HEK293 (cell line): ENCODE measurements at regions not wholly inside any gene's neighbourhood (a gene's known extent, or its start where the extent isn't known, plus 50 kb on each side); places are given as distances from the start of the nearest gene placed in this dataset.
"Not testable (repeated sequence)": the region's sequence is repeated elsewhere in the genome, so short reads cannot be mapped to it uniquely, and the experiment has no call there.

Experiments used
- CTCF ChIA-PET: fragments of 350-600 bp; formaldehyde crosslinking; extraction: SDS; loops from one replicate; lab custom pipeline; 2021; ENCODE audit warnings: antibody characterized with exemption; lab: Yijun Ruan, JAX
- POLR2A ChIA-PET: fragments of 300-600 bp; formaldehyde crosslinking; extraction: SDS; loops from one replicate; lab custom pipeline; 2020; ENCODE audit warnings: antibody characterized with exemption, inconsistent platforms; lab: Yijun Ruan, JAX
- H3K27ac ChIP-seq: fragments of 200-500 bp; sonication (Bioruptor generic); 2 replicates; pipeline ENCODE4 v1.5.1; 2014; ENCODE audit warnings: low read depth, low read length, control low read depth, inconsistent platforms; ENCODE audit errors: extremely low read depth
- H3K36me3 ChIP-seq, 2 experiments: fragments of 200-500 bp in 1 of 2; sonication (Bioruptor generic) in 1 of 2; 1 replicate in 1 of 2; 2 replicates in 1 of 2; pipeline ENCODE4 v1.5.1; 2014 to 2017; ENCODE audit warnings: inconsistent platforms in 2 of 2, low read length in 2 of 2; ENCODE audit not compliant: control insufficient read depth in 2 of 2, insufficient read depth in 1 of 2
- H3K4me1 ChIP-seq: fragments of 200-500 bp; sonication (Bioruptor generic); 2 replicates; pipeline ENCODE4 v1.5.1; 2014; ENCODE audit warnings: mild to moderate bottlenecking, low read length, inconsistent platforms; ENCODE audit not compliant: control insufficient read depth, insufficient read depth
- H3K4me3 ChIP-seq: 2 replicates; pipeline ENCODE4 v1.5.1; 2011; ENCODE audit warnings: low read depth, mild to moderate bottlenecking, control low read depth, low read length, moderate library complexity
- H3K9me3 ChIP-seq: fragments of 200-500 bp; sonication (Bioruptor generic); 2 replicates; pipeline ENCODE4 v1.5.1; 2014; ENCODE audit warnings: low read depth, low read length, inconsistent platforms; ENCODE audit not compliant: control insufficient read depth, insufficient read depth
- BCL11B ChIP-seq: fragments of 450-650 bp; formaldehyde crosslinking; IDR thresholded peaks from 2 replicates; pipeline ENCODE4 v1.5.1; 2016; ENCODE audit warnings: low read depth, missing biosample characterization, missing genetic modification characterization
- BCL6B ChIP-seq: fragments of 450-650 bp; formaldehyde crosslinking; IDR thresholded peaks from 2 replicates; pipeline ENCODE4 v1.5.1; 2017; ENCODE audit warnings: missing biosample characterization, missing genetic modification characterization
- HOXA7 ChIP-seq: sonication (generic); formaldehyde crosslinking; IDR thresholded peaks from 2 replicates; pipeline ENCODE4 v1.8.1; 2022; ENCODE audit warnings: missing genetic modification reagents, borderline replicate concordance
- INSM2 ChIP-seq: fragments of 450-650 bp; formaldehyde crosslinking; IDR thresholded peaks from 2 replicates; pipeline ENCODE4 v1.5.1; 2016; ENCODE audit warnings: missing biosample characterization, missing genetic modification characterization
- PRDM6 ChIP-seq: fragments of 450-650 bp; formaldehyde crosslinking; IDR thresholded peaks from 2 replicates; pipeline ENCODE4 v1.5.1; 2017; ENCODE audit warnings: missing biosample characterization, missing genetic modification characterization
- ZBTB17 ChIP-seq: fragments of 450-650 bp; formaldehyde crosslinking; IDR thresholded peaks from 2 replicates; pipeline ENCODE4 v1.5.1; 2016; ENCODE audit warnings: missing biosample characterization, missing genetic modification characterization
- ZNF157 ChIP-seq: fragments of 450-650 bp; formaldehyde crosslinking; IDR thresholded peaks from 2 replicates; pipeline ENCODE4 v1.5.1; 2016; ENCODE audit warnings: missing biosample characterization, missing genetic modification characterization
- ZNF16 ChIP-seq: fragments of 450-650 bp; formaldehyde crosslinking; IDR thresholded peaks from 2 replicates; pipeline ENCODE4 v1.5.1; 2016; ENCODE audit warnings: low read depth, missing biosample characterization, missing genetic modification characterization
- ZNF174 ChIP-seq: fragments of 450-650 bp; formaldehyde crosslinking; IDR thresholded peaks from 2 replicates; pipeline ENCODE4 v1.5.0; 2017; ENCODE audit warnings: missing biosample characterization, mild to moderate bottlenecking, missing genetic modification characterization
- ZNF223 ChIP-seq: fragments of 450-650 bp; formaldehyde crosslinking; IDR thresholded peaks from 2 replicates; pipeline ENCODE4 v1.5.1; 2016; ENCODE audit warnings: missing biosample characterization, missing genetic modification characterization
- ZNF366 ChIP-seq: fragments of 450-650 bp; formaldehyde crosslinking; conservative IDR thresholded peaks from 2 replicates; pipeline ENCODE4 v1.5.1; 2016; ENCODE audit warnings: missing biosample characterization, missing genetic modification characterization
- ZNF398 ChIP-seq: fragments of 450-650 bp; formaldehyde crosslinking; IDR thresholded peaks from 2 replicates; pipeline ENCODE4 v1.5.1; 2017; ENCODE audit warnings: missing biosample characterization, missing genetic modification characterization
- ZNF416 ChIP-seq: fragments of 450-650 bp; formaldehyde crosslinking; IDR thresholded peaks from 2 replicates; pipeline ENCODE4 v1.5.1; 2016; ENCODE audit warnings: missing biosample characterization, missing genetic modification characterization
- ZNF530 ChIP-seq: fragments of 450-650 bp; formaldehyde crosslinking; IDR thresholded peaks from 2 replicates; pipeline ENCODE4 v1.5.1; 2016; ENCODE audit warnings: low read depth, missing biosample characterization, missing genetic modification characterization
- ZNF560 ChIP-seq: fragments of 450-650 bp; formaldehyde crosslinking; IDR thresholded peaks from 2 replicates; pipeline ENCODE4 v1.5.1; 2017; ENCODE audit warnings: missing biosample characterization, missing genetic modification characterization, borderline replicate concordance
- ZNF600 ChIP-seq: fragments of 450-650 bp; formaldehyde crosslinking; IDR thresholded peaks from 2 replicates; pipeline ENCODE4 v1.5.1; 2016; ENCODE audit warnings: missing biosample characterization, missing genetic modification characterization
- ZNF621 ChIP-seq: fragments of 450-650 bp; formaldehyde crosslinking; IDR thresholded peaks from 2 replicates; pipeline ENCODE4 v1.5.1; 2017; ENCODE audit warnings: missing biosample characterization, missing genetic modification characterization
- ZNF785 ChIP-seq: fragments of 450-650 bp; formaldehyde crosslinking; IDR thresholded peaks from 2 replicates; pipeline ENCODE4 v1.5.1; 2016; ENCODE audit warnings: missing biosample characterization, missing genetic modification characterization

DNA sequence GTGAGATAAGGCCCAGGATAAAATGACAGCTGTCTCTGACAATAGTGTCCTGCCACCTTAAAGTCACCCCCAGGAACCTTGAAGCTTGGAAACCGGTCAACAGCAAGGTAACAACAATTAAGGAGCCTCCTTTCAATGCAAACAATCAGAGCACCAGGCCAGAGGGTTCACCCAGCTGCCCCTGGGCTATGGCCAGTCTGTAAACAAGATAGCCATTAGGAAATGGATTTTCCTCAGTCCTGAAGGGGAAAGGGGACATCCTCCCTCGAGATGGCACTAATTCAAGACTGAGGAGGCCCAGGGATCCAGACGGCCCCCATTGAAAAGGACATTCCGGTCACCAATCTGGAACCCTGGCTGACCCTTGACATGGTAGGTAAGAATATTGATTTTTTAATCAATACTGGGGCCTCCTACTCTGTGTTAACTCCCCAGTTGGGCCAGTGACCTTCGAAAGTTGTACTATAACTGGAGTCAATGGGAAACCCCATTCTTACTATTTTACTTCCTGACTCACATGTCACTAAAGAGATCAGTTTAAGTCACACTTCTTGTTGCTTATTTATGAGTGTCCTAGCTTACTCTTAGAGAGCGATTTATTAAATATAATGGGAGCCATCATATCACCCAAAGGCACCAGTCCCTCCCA is 61.7 kb upstream of the CT45A1 start:
- H3K27ac ChIP-seq, result no peak overlapping the region
- H3K4me1 ChIP-seq, result no peaks in the 10 kb centered on the region
- ChIA-PET CTCF (interaction anchor here (1.4 kb wide), 1 partner anchor 36 kb away, joined by 3 read pairs; no protein-coding TSS in a partner anchor), POLR2A (no interaction called here)
- no peak for TF ChIP-seq BCL11B
- no peak for TF ChIP-seq ZNF174
- no peak for TF ChIP-seq ZNF416 (tag by site-specific recombination)
- no peaks in the 10 kb centered on the region for H3K36me3 ChIP-seq
- no peaks in the 10 kb centered on the region for H3K9me3 ChIP-seq
- H3K4me3 ChIP-seq, result no peak overlapping the region

- no peak overlapping the region for H3K27ac ChIP-seq
Measured at GRCh38 chrX:135652602-135653001, 60.8 kb upstream of the CT45A1 start.

DNA sequence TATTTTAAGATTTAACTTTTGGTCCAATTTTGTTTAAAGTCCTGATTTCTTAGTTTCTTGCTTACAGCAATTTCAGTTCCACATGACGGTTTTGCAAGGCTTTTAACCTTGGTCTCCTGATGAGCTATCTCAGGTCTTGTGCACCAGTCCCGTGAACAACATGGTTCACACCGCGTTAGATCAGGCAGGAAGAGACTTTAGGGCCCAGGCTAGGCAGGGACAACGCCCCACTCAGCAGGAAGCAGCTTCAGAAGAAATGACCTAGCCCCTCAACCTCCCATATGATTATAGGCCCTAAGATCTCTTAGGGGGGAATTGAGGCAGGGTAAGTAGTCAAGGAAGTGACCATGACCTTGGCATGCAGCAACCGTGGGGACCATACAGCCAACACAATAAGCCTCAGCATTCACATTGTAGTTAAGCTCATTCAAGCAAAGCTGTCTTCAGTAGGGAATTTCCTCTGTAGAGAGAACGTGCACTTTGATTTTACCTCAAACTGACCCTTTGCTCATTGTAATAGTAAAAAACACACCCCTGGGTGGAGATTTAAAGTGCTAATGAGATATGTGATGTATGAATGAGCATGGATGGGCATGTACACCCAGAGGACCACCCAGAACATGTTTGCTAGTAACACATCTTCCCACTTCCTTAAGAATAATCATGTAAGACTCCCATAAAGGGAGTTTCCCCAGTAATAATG is 55.3 kb upstream of the CT45A1 start:
- CTCF ChIA-PET, result interaction anchor here (0.6 kb wide), 1 partner anchor 952 kb away, joined by 4 read pairs; no protein-coding TSS in a partner anchor
- H3K36me3 ChIP-seq, H3K27ac ChIP-seq, POLR2A ChIA-PET, H3K4me3 ChIP-seq, H3K9me3 ChIP-seq, H3K4me1 ChIP-seq: not testable (repeated sequence)

More at GRCh38 chrX:135652602-135653001, 60.8 kb upstream of the CT45A1 start:
- Histone ChIP-seq H3K4me3 (no peak overlapping the region), H3K36me3 (no peaks in the 10 kb centered on the region), H3K4me1 (no peaks in the 10 kb centered on the region), H3K9me3 (no peaks in the 10 kb centered on the region)
- ChIA-PET CTCF (no interaction called here), POLR2A (no interaction called here)
- TF ChIP-seq HOXA7 (CRISPR knock-in tag) (no peak), BCL6B (tag by site-specific recombination) (no peak), ZBTB17 (no peak), ZNF223 (tag by site-specific recombination) (no peak), ZNF560 (no peak), ZNF398 (tag by site-specific recombination) (no peak), ZNF366 (no peak), ZNF785 (tag by site-specific recombination) (no peak), ZNF530 (tag by site-specific recombination) (no peak), ZNF600 (tag by site-specific recombination) (no peak), PRDM6 (no peak), ZNF157 (tag by site-specific recombination) (no peak), ZNF16 (tag by site-specific recombination) (no peak), ZNF621 (tag by site-specific recombination) (no peak), INSM2 (tag by site-specific recombination) (no peak)
